ENCODE measurements at regions not wholly inside any gene's neighbourhood (a gene's known extent, or its start where the extent isn't known, plus 50 kb on each side); places are given as distances from the start of the nearest gene placed in this dataset.

DNA sequence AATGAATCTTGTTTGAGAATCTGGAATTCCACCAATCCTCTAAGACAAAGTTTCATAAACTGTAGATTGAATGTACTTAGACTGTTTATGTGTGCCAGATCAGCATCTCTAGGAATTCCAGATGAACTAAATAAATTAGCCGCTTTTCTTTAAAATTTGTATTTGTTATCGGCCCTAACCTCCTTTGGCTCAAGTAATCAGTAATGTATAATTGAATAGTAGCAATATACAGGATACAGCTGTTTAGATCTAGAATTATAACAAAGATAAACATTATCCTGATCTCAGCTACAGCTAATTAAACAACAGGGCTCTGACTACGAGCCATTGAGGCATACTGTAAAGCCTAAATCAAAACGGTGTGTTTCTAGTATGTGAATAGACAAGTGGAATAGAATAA is 120.3 kb downstream of the CYB561 start:
- no peak for DNase-seq (ENCODE audit: low read depth in 4 of 4, low spot score in 3 of 4)

DNA sequence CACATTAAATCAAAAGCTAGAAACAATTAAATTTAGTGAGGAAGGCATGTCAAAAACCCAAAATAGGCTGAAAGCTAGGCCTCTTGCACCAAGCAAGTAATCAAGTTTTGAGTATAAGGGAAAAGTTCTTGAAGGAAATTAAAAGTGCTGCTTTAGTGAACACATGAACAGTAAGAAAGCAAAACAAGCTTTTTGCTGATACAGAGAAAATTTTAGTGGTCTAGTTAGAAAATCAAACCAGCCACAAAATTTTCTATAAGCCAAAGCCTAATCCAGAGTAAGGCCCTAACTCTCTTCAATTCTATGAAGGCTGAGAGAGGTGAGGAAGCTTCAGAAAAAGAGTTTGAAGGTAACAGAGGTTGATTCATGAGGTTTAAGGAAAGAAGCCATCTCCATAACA is 116.2 kb downstream of the CYB561 start:
- DNase-seq (ENCODE audit: low read depth in 4 of 4, low spot score in 3 of 4), result no peak

DNA sequence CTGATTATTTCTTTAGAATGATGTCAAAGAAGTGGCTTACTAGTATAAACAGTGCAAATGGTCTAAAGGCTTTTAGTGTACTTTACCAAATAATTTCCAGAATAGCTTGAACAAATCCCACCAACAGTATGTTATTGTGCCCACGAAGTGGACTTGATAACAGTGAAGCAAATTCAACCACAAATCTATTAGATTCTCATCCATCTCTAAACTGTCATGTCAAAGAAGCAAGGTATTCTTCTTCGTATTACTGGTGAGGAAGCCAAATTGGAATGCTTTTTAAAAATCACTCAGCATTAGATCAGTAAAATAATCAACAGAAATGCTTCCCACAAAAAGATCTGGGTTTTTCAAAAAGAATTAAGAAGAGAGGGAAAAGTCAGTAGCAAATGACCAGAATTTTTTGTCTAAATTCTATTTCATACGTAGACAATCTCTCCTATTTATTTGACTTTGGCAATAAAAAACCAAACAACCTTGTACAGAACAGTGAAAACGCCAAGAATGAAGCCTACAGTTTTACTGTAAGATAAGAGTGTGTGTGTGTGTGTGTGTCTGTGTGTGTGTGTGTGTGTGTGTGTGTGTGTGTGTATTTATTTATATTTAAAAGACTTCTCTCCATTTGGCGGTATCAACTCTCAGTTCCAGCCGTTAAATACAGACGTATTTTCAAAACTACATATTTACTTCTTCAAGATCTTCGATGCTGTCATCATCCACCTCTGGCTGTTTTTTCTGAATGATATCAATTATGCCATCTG is 114.6 kb downstream of the CYB561 start:
- no peak for DNase-seq (ENCODE audit: low read depth in 4 of 4, low spot score in 3 of 4)

DNA sequence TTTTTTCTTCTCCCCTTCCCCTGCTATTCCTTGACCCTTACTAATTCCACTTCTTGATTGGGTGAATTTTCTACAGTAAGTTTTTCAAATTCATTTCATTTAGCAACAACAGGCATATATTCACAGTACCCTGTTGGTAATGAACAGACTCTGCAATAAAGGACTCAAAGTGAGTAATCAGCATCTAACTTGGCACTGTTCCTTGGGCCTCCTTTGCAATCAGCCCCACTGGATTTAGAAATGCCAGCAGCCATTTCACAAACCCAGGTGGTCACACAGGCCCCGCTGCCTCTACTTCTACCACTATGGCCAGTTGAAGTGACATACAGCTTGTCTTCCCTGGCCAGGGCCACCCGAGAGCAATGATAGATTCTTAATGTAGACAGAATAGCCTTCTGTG is 113.8 kb downstream of the CYB561 start:
- DNase-seq (ENCODE audit: low read depth in 4 of 4, low spot score in 3 of 4), result no peak

DNA sequence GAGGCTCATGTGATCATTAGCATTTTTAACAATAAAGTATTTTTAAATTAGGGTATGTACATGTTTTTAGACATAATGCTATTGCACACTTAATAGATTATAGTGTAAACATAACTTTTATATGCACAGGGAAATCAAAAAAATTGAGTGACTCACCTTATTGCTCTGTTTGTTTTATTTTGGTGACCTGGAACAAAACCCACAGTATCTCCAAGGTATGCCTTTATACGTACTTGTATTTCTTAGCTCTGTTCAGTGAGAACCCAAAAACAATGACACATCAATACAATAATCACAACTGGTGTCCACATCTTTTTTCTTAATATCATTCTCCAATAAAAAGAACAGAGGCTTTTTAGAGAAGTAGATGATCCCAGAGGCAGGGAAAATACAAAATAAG is 112.2 kb downstream of the CYB561 start:
- DNase-seq (ENCODE audit: low read depth in 4 of 4, low spot score in 3 of 4), result no peak

DNA sequence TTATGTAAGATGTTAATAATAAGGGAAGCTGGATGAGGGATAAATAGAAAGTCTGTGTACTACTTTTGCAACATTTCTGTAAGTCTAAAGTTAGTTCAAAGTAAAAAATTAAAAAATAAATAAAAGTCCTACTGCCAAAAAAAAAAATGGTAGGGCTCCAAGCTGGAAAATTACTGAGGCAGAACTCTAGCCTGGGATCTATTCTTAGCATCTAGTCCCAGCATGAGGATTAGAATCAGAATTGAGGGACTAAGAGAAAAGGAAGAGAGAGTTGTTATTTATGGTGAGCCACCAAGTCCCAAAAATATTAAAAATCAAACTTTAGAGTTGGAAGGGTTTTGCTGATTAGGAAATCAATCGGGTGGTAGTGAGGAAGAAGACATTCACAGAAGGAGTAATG is 110.3 kb downstream of the CYB561 start:
- DNase-seq (ENCODE audit: low read depth in 4 of 4, low spot score in 3 of 4), result no peak

DNA sequence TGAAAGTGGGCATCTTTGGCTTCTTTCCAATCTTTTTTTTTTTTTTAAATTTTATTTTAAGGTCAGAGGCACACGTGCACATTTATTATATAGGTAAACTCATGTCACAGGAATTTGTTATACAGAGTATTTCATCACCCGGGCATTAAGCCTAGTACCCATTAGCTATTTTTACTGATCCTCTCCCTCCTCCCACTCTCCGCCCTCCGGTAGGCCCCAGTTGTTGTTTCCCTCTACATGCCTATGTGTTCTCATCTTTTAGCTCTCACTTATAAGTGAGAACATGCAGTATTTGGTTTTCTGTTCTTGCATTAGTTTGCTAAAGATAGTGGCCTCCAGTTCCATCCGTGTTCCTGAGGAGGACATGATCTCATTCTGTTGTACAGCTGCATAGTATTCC is 108.5 kb downstream of the CYB561 start:
- no peak for DNase-seq (ENCODE audit: low read depth in 4 of 4, low spot score in 3 of 4)

DNA sequence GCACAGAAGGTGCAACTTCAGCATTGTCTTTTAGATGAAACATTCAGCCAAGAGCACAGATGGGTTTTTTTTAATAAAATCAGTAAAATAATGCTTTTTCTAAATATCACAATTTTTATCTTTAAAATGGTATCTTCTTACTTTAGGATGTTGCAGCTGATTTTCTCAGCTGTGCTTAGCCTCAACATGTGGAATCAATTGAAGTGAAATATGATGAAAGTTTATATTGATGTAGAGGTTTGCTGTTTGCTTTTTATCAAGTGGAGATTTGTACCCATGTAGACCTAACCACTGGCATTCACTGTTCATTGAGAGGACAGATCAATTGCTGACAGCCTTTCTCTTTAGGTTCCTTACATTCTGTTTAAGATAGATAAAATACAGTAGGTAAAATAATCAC is 107.8 kb downstream of the CYB561 start:
- DNase-seq (ENCODE audit: low read depth in 4 of 4, low spot score in 3 of 4), result no peak

DNA sequence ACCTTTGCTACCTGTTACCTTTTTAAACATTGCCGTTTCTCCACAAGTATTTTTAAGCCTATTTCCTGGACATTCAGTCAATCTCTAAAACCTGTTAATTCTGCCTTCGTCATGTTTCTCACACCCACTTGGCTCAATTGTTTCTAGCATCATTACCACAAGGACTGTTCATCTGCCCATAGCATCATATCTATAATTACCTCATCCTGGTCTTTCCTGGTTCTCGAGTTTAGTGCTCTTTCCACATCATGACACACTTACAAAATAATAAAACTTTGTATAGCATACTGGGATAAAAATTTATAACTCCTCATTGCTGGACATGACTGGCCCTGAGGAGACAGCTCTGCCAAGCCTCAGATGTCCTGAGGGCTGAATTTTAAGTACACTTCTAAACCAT is 104.8 kb downstream of the CYB561 start:
- no peak for DNase-seq (ENCODE audit: low read depth in 4 of 4, low spot score in 3 of 4)

DNA sequence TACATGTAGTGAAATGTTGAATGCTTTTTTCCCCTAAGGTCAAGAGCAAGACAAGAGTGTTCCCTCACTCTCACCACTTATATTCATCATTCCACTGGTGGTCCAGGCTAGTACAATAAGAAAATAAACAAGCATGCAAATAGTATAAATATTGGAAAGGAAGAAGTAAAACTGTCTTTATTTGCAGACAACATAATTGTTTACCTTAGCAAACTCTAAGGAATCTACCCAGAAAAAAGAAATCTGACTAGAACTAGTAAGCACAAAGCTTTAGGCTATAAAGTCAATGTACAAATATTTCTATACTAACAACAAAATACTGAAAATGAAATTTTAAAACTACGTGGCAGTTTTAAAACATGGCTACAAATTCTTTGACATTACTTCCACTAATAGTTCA is 101.7 kb downstream of the CYB561 start:
- DNase-seq (ENCODE audit: low read depth in 4 of 4, low spot score in 3 of 4), result no peak

DNA sequence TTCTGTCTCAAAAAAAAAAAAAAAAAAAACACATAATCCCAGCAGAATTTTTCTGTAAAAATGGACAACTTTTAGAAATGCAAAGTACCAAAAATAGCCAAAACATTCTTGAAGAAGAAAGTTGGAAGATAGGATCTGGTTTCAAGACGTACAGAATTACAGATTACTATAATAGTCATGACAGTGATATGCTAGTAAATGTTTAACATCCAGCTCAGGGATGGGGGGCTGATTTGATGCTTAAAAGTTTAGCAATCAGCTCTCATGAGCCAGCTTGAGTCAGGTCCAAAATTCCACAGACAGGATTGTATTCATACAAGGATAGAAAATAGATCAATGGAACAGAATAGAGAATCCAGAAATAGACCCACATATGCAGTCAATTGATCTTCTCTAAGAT is 100.5 kb downstream of the CYB561 start:
- no peak for DNase-seq (ENCODE audit: low read depth in 4 of 4, low spot score in 3 of 4)

DNA sequence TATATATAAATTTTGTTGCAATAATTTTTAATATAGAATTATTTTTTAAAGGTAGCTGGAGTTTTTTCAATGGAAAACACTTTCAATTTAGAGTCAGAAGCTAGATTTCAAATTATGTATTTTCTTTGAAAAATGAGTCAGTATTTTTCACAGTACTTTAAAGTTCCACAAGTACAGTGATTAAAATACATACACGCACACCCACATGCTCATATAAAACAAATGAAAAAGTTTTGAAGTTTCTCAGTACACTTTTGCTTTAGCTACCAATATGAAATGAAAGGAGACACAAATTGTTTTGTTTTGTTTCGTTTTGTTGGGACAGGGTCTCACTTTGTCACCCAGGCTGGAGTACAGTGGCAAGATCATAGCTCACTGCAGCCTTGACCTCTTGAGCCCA is 98.6 kb downstream of the CYB561 start:
- no peak for DNase-seq (ENCODE audit: low read depth in 4 of 4, low spot score in 3 of 4)

DNA sequence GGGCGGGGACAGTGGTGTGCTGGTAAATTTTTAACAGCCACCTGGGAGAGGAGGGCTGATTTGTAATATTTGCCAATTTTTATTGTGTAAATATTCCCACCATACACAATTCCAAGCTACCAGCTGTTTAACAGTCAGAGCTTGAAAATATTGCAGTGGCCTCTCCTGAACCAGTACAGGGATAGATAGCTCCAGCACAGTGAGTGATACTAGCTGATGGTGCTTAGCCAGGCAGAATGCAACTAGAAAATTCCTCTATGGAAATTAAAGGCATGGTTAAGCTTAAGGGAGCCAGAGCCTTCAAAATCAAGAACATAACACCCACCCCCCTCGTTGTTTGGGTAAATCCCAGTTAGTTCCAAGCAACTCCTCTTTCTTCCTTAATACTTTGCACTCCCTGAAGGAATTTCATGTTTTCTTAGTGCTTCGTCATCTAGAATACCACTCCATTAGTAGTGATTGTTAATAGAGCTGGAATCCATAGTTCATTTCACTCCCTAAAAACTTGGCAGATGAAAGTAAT is 96.6 kb downstream of the CYB561 start:
- no peak for DNase-seq (ENCODE audit: low read depth in 4 of 4, low spot score in 3 of 4)

DNA sequence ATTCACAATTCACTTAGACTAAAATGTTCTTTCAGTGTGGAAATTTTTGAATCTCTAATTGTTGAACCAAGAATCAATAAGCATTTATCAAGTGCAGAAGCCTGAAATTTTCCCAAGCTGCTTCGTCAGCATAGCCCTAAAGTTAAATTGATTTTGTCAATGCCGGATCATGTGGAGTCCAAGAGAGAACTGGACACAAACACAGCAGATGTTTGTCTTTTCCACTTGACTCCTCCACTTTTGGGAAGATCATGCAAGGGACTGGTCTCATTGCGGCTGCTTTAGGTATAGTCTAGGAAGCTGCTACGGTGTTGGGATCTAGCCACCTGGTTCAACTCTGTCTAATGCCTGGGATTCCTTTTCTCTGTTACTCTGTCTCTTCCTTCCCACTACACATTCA is 95.7 kb downstream of the CYB561 start:
- no peak for DNase-seq (ENCODE audit: low read depth in 4 of 4, low spot score in 3 of 4)

DNA sequence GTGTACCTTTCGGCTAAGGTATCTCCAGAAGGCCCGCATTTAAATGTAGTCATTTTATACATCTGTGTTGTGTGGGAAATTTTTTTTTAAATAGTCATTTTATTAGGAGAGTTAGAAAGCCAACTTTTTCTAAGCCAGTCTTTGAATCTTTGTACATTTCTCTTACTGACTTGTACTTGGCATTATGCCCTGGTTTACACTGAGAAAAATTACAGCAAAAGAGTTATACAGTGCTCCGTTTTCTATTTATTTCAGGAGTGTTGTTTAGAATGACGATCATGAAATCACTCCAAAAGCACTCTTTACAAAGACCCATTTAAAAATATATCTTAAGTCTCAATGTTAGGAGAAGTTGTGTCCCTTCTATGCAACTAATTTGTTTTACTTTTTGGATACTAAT is 91.8 kb downstream of the CYB561 start:
- DNase-seq (ENCODE audit: low read depth in 4 of 4, low spot score in 3 of 4), result no peak

DNA sequence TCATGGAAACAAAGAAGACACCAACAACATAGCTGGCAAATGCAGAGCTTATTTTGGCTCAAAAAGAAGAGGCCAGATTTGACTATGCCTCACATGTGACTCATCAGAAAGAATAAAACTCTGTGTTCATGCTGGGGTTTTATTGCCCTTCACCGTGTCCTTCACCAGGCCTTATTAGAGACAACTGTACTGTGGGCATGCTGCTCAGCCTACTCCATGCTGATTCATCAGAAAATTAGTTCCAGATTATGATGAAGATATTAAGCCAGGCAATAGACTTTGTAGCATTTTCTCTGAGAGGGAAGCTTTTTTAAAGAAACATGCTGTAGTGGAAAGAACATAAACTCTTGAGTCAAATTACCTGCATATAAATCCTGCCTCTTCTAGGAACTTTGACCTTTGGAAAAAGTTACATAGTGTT is 89.8 kb downstream of the CYB561 start:
- DNase-seq (ENCODE audit: low read depth in 4 of 4, low spot score in 3 of 4), result no peak

DNA sequence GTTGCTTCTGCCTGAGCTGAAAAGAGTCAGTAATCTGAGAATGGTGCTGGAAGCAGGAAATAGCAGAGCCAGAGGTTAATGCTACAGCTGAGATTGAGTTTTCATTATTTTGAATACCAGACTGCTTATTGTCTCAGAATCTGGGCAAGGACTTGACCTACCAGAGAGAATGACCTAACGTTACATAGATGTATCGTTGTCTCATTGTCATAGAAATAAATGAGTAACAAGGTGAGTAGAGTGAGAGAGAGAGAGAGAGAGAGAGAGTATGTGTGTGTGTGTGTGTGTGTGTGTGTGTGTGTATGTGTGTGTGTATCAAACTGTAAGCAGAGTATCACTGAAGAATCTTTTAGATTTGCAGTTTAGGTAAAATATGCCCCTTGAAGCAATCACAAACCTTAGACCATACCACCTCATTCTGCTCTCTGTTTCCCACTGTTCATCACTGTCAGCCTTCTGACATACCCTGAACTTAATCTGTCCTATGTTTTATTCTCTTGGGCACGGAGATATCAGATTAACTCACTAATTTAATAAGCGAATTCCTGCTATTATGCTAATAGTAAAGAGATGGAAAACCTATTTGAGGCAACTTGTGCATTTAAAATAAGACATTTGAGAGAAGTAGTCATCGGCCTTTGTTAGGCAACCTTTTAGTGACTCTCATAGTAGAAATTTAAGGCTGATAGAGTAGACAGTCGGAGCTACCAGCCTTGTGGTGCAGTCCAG is 87.8 kb downstream of the CYB561 start:
- no peak for DNase-seq (ENCODE audit: low read depth in 4 of 4, low spot score in 3 of 4)

DNA sequence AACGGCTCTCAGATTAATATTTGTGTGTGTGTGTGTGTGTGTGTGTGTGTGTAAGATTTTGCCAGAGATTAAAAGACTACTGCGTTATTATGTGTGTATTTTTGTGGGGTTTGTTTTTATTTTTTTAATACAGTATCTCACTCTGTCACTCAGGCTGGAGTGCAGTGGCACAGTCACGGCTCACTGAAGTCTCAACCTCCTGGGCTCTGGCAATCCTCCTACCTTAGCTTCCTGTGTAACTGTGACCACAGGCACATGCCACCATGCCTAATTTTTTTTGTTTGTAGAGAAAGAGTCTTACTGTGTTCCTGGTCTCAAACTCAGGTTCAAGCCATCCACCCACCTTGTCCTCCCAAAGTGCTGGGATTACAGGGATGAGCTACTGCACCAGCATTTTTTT is 87.2 kb downstream of the CYB561 start:
- DNase-seq (ENCODE audit: low read depth in 4 of 4, low spot score in 3 of 4), result no peak

DNA sequence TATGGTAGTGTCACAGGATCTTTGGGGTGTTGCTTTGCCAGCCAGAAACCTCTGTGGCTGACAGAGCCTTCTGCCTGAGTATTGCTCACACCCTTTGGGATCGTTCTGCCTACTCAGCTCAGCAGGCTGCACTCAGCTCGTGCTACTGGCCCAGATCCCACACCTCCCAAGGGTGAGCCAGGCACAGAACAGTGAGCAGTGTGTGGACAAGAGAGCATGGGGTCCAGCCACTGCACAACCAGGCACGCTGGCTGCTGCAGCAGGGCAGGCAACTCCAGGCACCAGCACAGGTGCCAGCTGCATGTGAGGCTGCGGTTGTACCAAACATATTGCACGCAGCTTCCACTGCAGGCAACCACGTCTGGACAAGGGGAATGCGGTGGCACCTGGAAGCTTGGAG is 84.9 kb downstream of the CYB561 start:
- DNase-seq (ENCODE audit: low read depth in 4 of 4, low spot score in 3 of 4), result no peak

DNA sequence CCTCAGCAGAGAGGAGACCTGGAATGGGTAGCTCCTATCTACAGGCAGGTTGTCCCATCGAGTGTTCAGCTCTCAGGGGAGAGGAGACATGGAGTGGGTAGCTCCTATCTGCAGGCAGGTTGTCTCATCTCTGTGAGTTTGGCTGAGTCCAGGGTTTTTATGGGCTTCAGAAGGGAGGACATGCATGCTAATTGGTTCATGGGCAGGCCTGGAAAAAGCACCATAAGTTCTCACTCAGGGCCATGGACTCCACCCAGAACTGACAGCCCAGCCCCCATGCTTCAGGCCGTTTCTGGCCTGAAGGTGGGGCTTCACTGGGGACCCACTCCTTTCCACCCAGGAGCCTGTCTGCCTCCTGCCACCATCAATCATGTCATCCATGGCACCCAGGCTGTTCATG is 84.0 kb downstream of the CYB561 start:
- DNase-seq (ENCODE audit: low read depth in 4 of 4, low spot score in 3 of 4), result no peak

DNA sequence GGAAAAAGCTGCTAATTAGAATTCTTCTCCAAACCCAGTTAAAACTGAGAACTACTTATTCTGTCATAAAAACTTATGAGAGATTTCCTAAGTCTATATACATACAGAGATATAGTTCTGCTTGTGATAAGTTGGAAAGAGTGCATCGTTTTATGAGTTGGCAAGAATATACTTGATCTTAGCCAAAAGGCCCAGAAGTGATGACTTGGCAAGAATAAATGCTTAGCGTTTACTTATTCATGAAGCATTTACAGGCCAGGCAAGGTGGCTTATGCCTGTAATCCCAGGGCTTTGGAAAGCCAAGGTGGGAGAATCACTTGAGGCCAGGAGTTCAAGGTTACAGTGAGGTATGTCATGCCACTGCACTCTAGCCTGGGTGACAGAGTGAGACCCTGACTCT is 81.7 kb downstream of the CYB561 start:
- DNase-seq (ENCODE audit: low read depth in 4 of 4, low spot score in 3 of 4), result no peak

DNA sequence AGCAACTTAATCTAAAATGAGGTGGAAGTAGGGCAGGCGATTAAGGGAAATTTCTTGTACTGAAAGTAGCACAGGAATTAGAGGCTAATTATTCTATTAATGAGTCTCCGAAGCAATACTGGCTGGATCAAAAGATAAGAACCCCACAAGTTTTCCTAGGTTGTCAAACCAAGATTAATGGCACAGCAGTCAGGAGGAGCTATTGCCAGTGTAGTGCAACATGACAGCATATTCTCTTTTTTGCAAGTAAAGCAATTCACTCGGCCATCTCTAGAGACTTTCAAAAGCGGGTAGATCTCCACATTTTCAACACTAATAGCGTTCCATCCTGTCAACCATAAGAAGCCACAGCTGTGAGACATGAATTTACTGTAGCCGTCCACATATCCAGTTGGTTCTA is 81.2 kb downstream of the CYB561 start:
- no peak for DNase-seq (ENCODE audit: low read depth in 4 of 4, low spot score in 3 of 4)
